ENCODE measurements at regions not wholly inside any gene's neighbourhood (a gene's known extent, or its start where the extent isn't known, plus 50 kb on each side); places are given as distances from the start of the nearest gene placed in this dataset.

DNA sequence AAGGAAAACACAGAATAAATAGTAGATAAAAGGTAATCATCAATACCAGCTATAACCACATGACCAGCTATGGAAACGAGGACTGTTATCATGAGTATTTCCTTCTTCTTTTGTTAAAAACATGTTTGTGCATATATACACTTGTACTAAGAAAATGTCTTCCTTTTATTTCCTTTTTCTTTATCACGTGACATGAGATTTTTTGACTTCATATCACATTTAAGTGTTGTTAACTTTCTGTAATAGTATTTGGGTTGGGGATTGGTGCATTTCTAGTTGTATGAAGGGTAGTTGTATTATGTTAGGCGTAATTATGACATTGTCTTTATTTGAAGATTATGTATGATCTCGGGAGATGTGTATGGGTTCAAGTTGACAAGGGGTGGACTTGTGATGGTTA lies 278.5 kb upstream of the ZNF385D start:
- TF ChIP-seq EP300 (IDR thresholded peaks at IDR 0.05): no peak
- no peak for TF ChIP-seq POLR2A (IDR thresholded peaks at IDR 0.05)
- TF ChIP-seq, protein P1, sequence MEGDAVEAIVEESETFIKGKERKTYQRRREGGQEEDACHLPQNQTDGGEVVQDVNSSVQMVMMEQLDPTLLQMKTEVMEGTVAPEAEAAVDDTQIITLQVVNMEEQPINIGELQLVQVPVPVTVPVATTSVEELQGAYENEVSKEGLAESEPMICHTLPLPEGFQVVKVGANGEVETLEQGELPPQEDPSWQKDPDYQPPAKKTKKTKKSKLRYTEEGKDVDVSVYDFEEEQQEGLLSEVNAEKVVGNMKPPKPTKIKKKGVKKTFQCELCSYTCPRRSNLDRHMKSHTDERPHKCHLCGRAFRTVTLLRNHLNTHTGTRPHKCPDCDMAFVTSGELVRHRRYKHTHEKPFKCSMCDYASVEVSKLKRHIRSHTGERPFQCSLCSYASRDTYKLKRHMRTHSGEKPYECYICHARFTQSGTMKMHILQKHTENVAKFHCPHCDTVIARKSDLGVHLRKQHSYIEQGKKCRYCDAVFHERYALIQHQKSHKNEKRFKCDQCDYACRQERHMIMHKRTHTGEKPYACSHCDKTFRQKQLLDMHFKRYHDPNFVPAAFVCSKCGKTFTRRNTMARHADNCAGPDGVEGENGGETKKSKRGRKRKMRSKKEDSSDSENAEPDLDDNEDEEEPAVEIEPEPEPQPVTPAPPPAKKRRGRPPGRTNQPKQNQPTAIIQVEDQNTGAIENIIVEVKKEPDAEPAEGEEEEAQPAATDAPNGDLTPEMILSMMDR (IDR thresholded peaks at IDR 0.05): no peak

Measured in stomach (tissue), 4 donors.